NCI-H82 treated with DMSO at 0.1 percent for 48 hours (cell line): ENCODE measurements at regions not wholly inside any gene's neighbourhood (a gene's known extent, or its start where the extent isn't known, plus 50 kb on each side); places are given as distances from the start of the nearest gene placed in this dataset.

Source experiments
- DNase-seq: peaks from one replicate; lab custom pipeline; 2025; ENCODE audit not compliant: unreplicated experiment; lab: John Stamatoyannopoulos, UW

- no peak for DNase-seq
Observed at GRCh38 chr10:118246332-118247295, 95.5 kb downstream of the FAM204A start.

DNA sequence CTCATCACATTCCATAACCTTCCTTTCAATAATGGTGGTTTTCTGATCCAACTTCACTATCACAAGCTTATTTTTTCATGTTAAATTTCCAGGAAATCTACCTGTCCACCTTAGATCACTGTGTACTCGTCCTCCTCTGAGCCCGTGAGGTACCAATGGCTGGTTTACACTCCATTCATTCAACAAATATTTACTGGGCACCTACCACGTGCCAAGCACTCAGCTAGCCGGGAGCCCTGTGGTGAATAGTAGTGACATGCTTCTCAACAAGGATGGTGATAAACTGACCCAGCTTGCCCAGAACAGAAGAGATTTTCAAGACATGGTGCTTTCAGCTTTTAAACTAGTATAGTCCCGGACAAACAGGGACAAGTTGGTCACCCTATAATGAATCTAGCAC is 98.2 kb downstream of the FAM204A start:
- DNase-seq, result no peak

DNA sequence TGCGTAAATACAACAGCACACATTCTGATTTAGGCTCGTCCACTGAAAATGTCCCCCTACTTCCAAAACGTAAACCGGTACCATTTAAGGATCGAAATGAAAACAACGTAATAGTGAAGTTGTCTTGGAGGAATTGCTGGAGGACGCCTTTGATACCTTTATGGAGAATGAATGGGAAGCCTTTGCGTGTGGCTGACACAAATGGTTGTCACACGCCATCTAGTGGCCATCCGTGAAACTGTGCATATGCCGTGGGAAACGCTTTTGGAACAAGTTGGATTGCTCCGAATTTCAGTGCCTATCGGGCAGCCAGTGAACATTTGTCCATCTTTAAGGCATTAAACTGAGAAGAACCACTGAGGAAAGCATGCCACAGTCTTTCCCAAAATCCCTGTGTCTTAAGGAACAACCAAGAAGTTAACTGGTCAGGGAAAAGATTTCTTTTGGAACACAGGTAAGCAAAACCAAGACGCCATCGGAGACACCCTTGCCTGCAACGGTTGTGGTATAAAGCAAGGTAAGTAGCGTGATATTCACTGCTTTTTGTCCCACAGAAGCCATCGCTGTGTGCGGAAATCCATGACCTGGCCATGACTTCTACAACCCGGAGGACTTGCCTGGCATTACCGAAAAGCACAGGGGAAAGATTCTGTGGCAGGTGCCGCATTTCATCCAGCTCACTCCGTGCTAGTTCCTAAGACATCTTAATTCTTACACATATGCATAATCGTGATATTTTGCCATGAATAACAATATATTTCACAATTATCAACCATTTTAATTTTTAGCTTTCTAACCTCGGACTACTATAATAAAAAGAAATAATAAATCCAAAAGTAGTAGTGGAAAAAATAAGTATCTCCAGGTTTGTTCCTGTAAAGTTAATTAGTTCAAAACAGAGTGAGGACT is 100.6 kb downstream of the FAM204A start:
- DNase-seq, result peak; percentile 6

DNA sequence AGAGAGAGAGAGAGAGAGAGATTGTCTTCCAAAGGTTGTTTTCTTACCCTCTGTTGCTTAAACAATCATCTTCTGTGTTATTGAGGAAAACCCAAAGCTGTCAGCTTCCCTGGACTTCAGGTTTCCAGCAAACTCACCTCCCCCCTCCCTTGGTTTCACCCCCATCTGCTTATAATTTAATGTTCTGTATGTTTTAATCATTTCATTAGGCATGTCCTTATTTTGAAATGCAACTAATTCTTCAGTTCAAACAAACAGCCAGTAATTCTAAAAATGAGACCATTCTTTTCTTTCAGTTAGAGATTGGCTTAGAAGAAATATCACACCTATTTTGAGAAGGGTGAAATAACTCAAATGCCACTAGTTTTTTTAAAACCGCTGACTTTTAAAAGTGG is 102.9 kb downstream of the FAM204A start:
- no peak for DNase-seq

GRCh38 chr10:118238573-118239235 is 103.4 kb downstream of the FAM204A start:
- DNase-seq, result no peak

DNA sequence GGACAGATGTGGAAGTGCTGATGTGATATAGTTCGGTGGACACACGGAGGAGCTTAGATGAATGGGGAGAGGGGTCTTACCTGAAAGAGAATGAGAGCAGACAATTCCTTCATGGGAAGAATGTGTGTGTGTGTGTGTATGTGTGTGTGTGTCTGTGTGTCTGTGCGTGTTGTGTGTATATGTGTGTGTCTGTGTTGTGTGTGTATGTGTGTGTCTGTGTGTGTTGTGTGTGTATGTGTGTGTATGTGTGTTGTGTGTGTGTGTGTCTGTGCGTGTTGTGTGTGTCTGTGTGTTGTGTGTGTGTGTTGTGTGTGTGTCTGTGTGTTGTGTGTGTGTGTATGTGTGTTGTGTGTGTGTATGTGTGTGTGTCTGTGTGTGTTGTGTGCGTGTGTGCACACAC is 104.2 kb downstream of the FAM204A start:
- DNase-seq, result no peak

GRCh38 chr10:118234683-118235082 is 107.4 kb downstream of the FAM204A start:
- no peak for DNase-seq

- DNase-seq, result no peak
Observed at GRCh38 chr10:118220346-118220850, 121.7 kb downstream of the FAM204A start.

- no peak for DNase-seq
Observed at GRCh38 chr10:118218562-118218961, 123.6 kb downstream of the FAM204A start.

DNA sequence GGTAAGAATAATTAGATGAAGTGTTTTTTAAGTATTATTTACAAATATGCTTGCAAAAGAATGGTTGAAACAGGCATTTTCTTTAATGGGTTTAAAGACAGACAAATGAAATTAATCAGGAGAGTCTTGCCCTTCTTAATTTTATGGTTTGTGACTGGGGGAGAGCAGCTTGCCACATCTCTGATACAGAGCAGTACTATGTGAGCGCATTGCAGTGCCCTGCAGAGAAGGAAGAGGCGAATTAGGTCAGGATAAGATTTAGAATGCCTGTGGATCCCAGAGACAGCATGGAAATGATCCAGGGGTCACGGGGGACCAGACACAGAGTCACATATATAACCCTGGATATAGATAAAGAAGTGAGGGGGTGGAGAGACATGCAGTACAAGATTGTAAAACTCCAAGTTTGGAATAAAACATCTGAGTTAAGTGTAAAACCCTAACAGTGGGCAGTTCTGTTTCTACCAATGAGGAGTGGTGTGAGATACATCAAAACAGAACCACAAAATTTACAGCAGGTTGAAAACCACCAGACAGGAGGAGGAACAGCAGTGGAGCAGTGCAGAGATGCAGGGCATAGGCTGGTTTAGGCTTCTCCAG is 125.5 kb downstream of the FAM204A start:
- DNase-seq, result no peak

DNA sequence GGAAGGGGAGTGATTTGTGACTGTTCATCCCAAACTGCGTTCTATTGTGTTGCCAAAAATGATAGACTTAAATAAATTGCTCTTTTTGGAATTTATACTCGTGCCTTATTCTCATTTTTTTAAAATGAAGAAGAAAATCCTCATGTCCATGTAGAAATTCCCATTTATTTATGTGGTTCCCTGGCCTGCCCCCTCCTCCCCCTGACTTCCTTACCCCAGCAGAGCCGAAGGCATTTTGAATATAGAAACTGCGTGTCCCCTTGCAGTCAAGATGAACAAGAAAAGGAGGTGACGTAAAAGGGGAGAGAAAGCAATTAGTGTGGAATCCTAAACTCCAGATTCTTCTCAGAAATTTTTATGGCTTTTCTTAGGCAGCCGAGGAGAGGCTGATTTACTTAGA is 126.1 kb downstream of the FAM204A start:
- no peak for DNase-seq

GRCh38 chr10:118214776-118215175 is 127.3 kb downstream of the FAM204A start:
- DNase-seq, result no peak

DNA sequence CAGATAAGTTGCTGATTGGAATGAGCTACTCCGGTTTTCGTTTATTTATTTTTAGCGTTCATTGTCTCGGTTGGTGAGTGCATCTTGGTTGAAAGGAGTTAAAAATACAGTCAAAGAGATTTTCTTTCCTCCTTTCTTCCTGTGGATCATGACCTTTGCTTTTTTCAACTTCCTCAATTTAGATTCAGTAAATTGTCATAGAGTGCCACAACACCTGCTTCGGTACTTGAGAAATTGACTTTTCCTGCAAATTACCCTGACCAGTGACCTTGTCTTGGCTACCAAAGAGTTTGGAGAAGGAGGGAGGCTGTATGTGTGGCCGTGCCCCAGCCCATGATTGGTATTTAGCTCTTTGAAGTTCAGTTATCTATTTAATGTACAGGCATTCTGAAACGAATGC is 128.7 kb downstream of the FAM204A start:
- DNase-seq, result no peak

DNA sequence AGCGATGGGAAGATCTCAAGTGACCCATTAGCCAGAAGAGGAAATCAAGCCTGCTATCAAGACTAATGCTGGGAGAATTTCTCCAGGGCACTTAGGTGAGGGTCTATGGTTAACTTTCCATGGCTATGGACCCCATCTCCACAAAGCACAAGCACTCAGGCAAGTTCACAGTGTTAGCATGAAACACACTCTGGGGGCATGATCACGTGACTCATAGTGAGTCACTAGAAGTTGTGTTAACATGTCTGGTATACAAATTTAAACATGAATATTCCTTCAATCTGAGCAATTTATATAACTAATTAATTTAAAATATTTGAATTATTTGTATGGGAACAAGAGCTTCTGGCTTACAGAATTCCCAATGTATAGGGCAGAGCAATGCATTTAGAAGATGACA is 131.8 kb downstream of the FAM204A start:
- no peak for DNase-seq

- DNase-seq, result no peak
Observed at GRCh38 chr10:118209215-118209614, 132.9 kb downstream of the FAM204A start.

DNA sequence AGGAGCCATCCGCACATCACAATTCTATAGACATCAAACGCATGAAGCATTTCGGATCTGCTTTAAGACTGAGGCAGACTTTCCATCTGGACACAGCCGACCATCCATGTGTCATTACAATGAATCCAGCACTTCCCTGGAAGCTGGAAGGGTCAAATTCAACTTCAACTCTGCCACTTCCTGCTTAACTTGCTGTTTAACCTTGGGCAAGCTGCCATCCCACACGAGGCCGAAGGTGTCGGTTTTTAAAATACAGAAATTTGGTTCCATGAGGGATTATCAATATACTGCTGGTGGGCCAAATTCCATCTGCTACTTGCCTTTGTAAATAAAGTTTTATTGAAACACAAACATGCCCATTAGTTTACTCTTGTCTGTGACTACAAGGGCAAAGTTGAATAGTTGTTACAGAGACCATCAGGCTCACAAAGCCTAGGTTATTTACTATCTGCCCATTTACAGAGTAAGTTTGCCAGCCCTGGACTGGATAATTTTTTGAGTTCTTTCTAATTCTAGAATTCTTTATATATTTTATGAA is 134.6 kb downstream of the FAM204A start:
- DNase-seq, result no peak

- DNase-seq, result no peak
Observed at GRCh38 chr10:118204292-118204943, 137.7 kb downstream of the FAM204A start.

- DNase-seq, result no peak
Observed at GRCh38 chr10:118203461-118203860, 138.7 kb downstream of the FAM204A start.

DNA sequence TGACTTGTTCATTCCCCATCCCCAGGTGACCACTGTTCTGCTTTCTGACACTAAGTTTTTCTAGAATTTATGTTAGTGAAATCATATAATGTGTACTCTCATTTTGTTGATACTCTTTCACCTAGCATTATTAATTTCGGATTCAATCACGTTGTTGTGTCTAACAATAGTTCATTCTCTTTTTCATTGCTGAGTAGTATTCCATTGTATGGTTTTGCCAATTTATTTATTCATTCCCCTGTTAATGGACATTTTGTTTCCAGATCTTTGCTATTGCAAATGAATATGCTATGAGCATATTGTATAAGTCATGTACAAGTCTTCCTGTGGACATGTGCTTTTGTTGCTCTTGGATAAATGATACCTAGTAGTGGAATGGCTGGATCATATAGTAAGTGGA is 146.4 kb downstream of the FAM204A start:
- no peak for DNase-seq

DNA sequence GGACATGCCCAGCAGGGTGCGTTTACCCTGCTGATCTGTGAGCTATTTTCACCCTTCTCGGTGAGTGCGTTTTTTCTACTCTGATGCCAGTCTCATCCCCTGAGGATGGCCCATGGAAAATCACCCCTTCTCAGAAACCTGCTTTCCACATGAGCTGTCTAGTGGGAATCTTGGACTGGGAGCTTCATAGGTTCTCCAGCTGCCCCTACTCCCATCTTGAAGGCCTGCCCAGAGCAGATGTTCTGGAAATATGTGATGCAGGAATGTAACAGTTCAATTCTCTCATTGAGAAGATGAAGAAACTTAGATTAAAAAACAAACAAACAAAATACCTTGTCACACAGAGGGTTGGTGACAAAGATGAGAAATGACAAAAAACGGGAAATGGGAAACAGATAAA is 146.9 kb upstream of the RAB11FIP2 start:
- DNase-seq, result no peak
